ENCODE measurements at regions not wholly inside any gene's neighbourhood (a gene's known extent, or its start where the extent isn't known, plus 50 kb on each side); places are given as distances from the start of the nearest gene placed in this dataset.

- WGBS (ENCODE audit: insufficient coverage): no CpG with 5 or more reads among the region's 2 CpGs
- DNase-seq: no peak
Observed at GRCh38 chr7:20038676-20039075, 178.5 kb downstream of the MACC1 start.

GRCh38 chr7:20035279-20035875 lies 181.8 kb downstream of the MACC1 start:
- peaks cover 0 to 5% (median 0%) of the 10 kb centered on the region in 7 donors for H3K9me3 Mint-ChIP-seq
- no peak for TF ChIP-seq CTCF (IDR thresholded peaks at IDR 0.05)
- Histone ChIP-seq H3K36me3 (replicated peaks in 1 of 2; ENCODE audit: control insufficient read depth in 1 of 2, insufficient read depth in 2 of 2, low read length in 2 of 2) (no peaks in the 10 kb centered on the region), H3K4me3 (replicated peaks in 1 of 3; ENCODE audit: low read depth in 2 of 3, low read length in 3 of 3) (no peak overlapping the region), H3K9ac (ENCODE audit: insufficient read depth, low read length, poor library complexity, severe bottlenecking) (no peak overlapping the region), H3K79me2 (ENCODE audit: insufficient read depth, low read length) (no peaks in the 10 kb centered on the region), H2AFZ (ENCODE audit: insufficient read depth, low read depth, low read length, poor library complexity, severe bottlenecking) (no peak overlapping the region), H3K4me1 (ENCODE audit: control insufficient read depth in 1 of 2, insufficient read depth in 2 of 2, low read length in 2 of 2) (no peaks in the 10 kb centered on the region), H4K20me1 (ENCODE audit: insufficient read depth, low read length) (no peaks in the 10 kb centered on the region), H3K4me2 (replicated peaks; ENCODE audit: extremely low read depth, low read length, poor library complexity, severe bottlenecking) (no peak overlapping the region), H3K27ac (ENCODE audit: low read depth in 1 of 2, low read length in 2 of 2) (no peak overlapping the region), H3K9me3 (replicated peaks in 1 of 2; ENCODE audit: control insufficient read depth in 1 of 2, insufficient read depth in 1 of 2, low read length in 2 of 2) (no peaks in the 10 kb centered on the region), H3K27me3 (ENCODE audit: control insufficient read depth in 2 of 2, insufficient read depth in 2 of 2, low read length in 2 of 2) (no peaks in the 10 kb centered on the region)
- H3K27me3 Mint-ChIP-seq (ENCODE audit: low read depth in 3 of 3): no peaks in the 10 kb centered on the region
- H3K36me3 Mint-ChIP-seq: no peaks in the 10 kb centered on the region
- intact Hi-C loops (cut with micrococcal nuclease): no loop called here
- no peak for DNase-seq
- H3K4me1 Mint-ChIP-seq: peaks cover 9% of the 10 kb centered on the region
- 91% methylated on average over 5 of the region's 5 CpGs for WGBS (ENCODE audit: insufficient coverage)
- peak overlapping the region in 2 of 7 donors; percentile 20 to 47 for H3K27ac Mint-ChIP-seq
- peak overlapping the region in 1 of 2 donors; percentile 1 for H3K4me3 Mint-ChIP-seq

More at GRCh38 chr7:20038676-20039075, 178.5 kb downstream of the MACC1 start:
- Histone ChIP-seq H2AFZ (ENCODE audit: insufficient read depth, low read depth, low read length, poor library complexity, severe bottlenecking) (no peak overlapping the region), H3K9me3 (replicated peaks in 1 of 2; ENCODE audit: control insufficient read depth in 1 of 2, insufficient read depth in 1 of 2, low read length in 2 of 2) (no peaks in the 10 kb centered on the region), H3K36me3 (replicated peaks in 1 of 2; ENCODE audit: control insufficient read depth in 1 of 2, insufficient read depth in 2 of 2, low read length in 2 of 2) (no peaks in the 10 kb centered on the region), H3K79me2 (ENCODE audit: insufficient read depth, low read length) (no peaks in the 10 kb centered on the region), H3K4me2 (replicated peaks; ENCODE audit: extremely low read depth, low read length, poor library complexity, severe bottlenecking) (no peak overlapping the region), H4K20me1 (ENCODE audit: insufficient read depth, low read length) (no peaks in the 10 kb centered on the region), H3K4me3 (replicated peaks in 1 of 3; ENCODE audit: low read depth in 2 of 3, low read length in 3 of 3) (no peak overlapping the region), H3K27ac (ENCODE audit: low read depth in 1 of 2, low read length in 2 of 2) (no peak overlapping the region), H3K27me3 (ENCODE audit: control insufficient read depth in 2 of 2, insufficient read depth in 2 of 2, low read length in 2 of 2) (no peaks in the 10 kb centered on the region), H3K9ac (ENCODE audit: insufficient read depth, low read length, poor library complexity, severe bottlenecking) (no peak overlapping the region), H3K4me1 (ENCODE audit: control insufficient read depth in 1 of 2, insufficient read depth in 2 of 2, low read length in 2 of 2) (no peaks in the 10 kb centered on the region)
- peaks cover 0 to 5% (median 0%) of the 10 kb centered on the region in 7 donors for H3K9me3 Mint-ChIP-seq
- no peak for TF ChIP-seq CTCF (IDR thresholded peaks at IDR 0.05)
- peaks cover 2% of the 10 kb centered on the region for H3K4me1 Mint-ChIP-seq
- H3K27me3 Mint-ChIP-seq (ENCODE audit: low read depth in 3 of 3): no peaks in the 10 kb centered on the region
- intact Hi-C loops (cut with micrococcal nuclease): no loop called here
- no peak overlapping the region for H3K4me3 Mint-ChIP-seq
- H3K36me3 Mint-ChIP-seq: no peaks in the 10 kb centered on the region
- no peak overlapping the region for H3K27ac Mint-ChIP-seq

Data from CD14-positive monocyte (primary cell).